GM21447 (cell line): ENCODE measurements at regions not wholly inside any gene's neighbourhood (a gene's known extent, or its start where the extent isn't known, plus 50 kb on each side); places are given as distances from the start of the nearest gene placed in this dataset.
"Not testable (repeated sequence)": the region's sequence is repeated elsewhere in the genome, so short reads cannot be mapped to it uniquely, and the experiment has no call there.

ENCODE experiments used
- ATAC-seq: cut with Tn5 transposase; IDR thresholded peaks from one replicate; pipeline ENCODE4 v1.9.1; 2021; ENCODE audit not compliant: unreplicated experiment

DNA sequence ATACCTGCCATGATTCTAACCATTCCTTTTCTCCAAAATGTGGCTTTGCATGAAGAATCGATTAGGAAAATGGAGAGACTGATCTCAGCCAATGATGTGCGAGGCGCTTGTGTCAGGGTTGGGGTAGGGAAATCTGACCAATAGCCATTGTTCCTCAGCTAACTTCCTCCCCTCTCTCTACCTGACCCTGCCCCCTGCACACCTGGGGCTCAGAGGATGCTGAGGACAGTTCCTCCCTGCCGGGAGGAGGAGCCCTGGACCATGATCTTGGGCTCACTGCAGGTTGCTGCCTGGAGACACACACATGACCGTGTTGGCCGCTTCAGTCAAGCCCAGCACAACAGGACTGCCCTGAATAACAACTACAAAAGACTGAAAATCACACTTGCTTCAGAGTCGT is 119.8 kb upstream of the SFSWAP start:
- no peak for ATAC-seq

GRCh38 chr12:131591714-131592709 is 118.9 kb upstream of the SFSWAP start:
- ATAC-seq: no peak

DNA sequence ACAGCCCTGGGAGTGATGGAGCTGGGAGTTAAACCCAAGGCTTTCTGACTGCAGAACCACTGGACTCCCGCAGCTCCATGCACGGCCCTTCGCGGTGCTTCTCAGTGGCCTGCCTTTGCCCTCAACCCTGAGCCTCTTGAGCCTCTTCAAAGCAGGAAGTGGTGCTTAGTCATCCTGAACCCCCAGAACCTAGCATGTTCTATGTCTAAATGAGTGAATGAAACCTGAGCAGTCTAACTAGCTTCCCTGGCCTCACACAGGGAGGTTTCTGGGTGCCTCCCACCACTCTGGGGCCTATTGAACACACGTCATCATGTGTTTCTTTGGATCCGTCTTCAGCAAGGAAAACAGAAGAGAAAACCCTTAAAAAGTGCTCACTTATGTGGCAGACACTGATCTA is 117.9 kb upstream of the SFSWAP start:
- ATAC-seq: peak; percentile 100

- ATAC-seq: no peak
These were observed 117.5 kb upstream of the SFSWAP start for GRCh38 chr12:131593406-131593805.

GRCh38 chr12:131596115-131596514 is 114.8 kb upstream of the SFSWAP start:
- ATAC-seq: no peak

GRCh38 chr12:131597333-131597732 is 113.6 kb upstream of the SFSWAP start:
- no peak for ATAC-seq

- no peak for ATAC-seq
These were observed 112.2 kb upstream of the SFSWAP start for GRCh38 chr12:131598717-131599116.

DNA sequence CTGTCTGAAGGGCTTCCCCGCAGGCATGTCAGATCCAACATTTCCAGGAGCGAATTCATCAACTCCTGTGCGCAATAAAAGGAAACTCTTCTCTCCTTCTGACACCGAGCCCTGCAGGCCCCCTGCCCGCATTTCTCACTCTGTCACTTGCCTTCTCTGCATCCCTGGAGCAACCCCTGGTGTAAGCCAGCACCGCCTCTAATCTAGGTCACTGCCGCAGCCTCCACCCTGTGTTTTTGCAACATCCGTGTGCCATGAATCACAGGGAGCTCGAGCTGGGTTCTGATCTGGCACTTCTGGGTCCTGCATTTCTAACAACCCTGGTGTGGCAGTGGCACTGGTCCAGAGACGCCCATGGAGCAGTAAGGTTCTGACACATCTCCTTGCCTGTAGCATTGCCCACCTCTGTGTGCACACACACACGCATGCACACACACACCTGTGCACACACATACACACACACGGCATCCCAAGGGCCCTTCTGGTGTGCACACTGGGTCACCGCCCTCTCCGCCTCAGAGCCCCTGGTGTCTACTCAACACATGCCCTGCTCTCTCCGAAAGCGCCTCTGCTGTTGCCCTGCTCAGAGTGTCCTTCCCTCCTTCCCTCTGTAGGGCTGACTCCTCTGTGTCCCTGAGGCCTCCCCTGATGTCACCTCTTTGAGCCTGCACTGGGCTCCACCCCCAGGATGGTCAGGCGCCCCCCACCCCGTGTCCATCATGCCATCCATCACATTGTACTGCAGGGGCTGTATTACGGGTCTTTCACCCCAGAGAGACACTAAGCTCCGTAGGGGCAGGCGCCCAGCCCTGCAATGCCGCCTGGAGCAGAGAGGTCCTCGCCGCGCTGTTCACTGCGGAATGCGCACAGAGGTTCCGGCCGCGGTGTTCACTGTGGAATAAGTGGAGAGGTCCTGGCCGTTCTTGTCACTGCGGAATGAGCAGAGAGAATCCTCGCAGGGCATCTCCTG is 111.4 kb upstream of the SFSWAP start:
- no peak for ATAC-seq

DNA sequence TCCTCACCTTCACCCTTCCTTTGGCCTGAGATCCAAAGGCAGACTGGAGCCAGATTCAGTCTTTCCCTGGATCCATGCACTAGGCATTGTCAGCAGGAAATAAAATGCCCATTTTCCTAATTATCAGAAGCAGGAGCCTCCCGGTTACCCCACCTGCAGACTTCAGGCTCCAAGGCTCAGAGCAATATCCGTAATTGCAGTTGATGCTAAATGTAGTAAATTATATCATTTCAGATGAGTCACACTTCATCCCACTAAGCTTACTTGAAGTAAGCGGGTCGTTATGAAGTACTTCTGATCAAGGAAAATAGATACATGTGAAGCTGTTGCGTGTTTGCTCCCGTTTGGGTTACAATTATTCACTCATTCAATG is 110.7 kb upstream of the SFSWAP start:
- ATAC-seq: no peak

- ATAC-seq: not testable (repeated sequence)
These were observed 109.4 kb upstream of the SFSWAP start for GRCh38 chr12:131601499-131601898.

- no peak for ATAC-seq
These were observed 107.6 kb upstream of the SFSWAP start for GRCh38 chr12:131603106-131603938.

DNA sequence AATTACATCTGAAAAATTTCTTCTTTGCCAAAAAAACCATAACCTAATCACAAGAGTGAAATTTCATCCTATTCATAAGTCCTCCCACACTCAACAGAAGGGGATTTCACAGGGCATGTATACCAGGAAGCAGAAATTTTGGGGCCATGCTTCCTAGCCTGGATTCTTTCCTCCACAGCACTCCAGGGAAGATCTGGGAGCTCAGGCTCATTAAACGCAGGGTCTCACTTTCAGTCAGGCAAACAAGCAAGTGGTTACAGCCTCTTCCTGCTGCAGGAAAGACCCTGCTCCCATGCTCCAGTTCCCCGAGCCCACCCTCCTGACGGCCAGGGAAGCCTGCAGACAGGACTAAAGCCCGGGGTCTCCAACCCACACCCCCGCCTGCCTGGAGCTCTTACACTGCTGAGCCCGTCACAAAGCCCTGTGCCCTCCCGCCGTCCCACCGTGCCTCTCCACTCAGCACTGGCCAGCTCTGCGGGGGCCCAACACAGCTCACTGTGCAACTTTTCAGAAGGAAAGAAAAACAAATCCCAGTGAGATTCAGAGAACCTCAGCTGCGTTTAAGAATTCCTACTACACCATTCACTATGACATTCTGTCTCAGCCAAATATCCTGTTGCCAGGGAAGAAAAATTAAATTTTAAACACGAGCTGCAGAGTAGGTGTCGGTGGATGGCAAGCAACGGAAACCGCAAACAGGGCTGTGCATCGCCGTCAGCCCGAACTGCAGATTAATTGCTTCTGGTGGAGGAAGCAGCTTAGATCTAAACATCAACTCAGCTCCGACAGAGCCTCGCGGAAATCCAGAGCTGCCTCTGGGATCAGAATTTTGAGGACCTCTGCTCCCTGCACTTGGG is 106.7 kb upstream of the SFSWAP start:
- ATAC-seq: peak; percentile 43

DNA sequence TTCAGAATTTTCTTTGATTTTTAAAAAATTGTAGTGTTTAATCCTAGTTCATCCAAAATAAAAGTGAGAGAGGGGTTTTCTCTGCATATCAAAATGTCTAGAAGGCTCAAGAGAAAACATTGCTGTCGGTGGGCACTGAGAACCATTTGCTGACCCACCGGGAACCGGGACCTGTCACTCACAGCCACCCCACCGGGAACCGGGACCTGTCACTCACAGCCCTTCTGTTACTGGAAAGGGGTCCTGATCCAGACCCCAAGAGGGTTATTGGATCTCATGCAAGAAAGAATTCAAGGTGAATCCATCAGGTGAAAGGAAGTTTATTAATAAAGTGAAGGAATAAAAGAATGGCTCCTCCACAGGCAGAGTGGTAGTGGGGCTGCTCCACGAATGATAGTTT is 106.0 kb upstream of the SFSWAP start:
- no peak for ATAC-seq

GRCh38 chr12:131605304-131605829 is 105.5 kb upstream of the SFSWAP start:
- ATAC-seq: no peak

GRCh38 chr12:131606218-131606901 is 104.5 kb upstream of the SFSWAP start:
- no peak for ATAC-seq

DNA sequence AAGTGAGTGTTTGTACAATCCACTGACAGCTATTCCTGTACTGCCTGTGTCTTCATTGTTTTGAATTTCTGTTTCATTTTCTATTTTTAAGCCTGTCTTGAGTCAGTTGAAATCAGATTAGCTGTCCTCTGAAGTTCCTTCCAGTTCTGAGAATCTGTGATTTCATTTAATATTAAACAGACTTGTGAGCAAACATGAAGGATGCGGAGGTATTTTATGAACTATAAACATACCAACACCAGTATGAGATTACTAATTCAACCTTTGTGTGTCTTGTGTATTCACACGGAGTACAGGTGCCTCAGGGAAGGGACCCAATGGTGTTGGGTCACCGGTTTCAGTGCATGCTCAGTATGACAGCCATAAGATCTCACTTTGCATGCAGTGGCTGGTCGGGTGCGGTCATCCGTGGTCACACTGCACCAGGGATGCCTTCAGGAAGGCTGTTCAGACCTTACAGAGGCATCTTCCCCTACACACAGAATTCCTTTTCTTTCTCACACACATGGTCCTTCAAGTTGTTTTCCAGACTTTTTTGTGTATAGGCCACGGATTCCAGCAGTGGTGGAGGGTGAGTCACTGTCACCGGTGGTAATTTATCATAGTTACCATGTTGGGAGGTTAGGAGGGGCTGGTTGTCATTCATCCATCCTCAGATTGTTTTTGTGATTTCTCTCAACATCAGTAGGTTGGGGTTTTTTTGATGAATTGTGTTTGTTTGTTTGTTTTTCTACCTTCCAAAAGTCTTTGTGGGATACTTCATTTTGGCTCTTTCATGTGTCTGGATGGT is 103.0 kb upstream of the SFSWAP start:
- ATAC-seq: peak; percentile 76

- no peak for ATAC-seq
These were observed 101.9 kb upstream of the SFSWAP start for GRCh38 chr12:131608740-131609690.
